H9 (cell line): ENCODE measurements at regions not wholly inside any gene's neighbourhood (a gene's known extent, or its start where the extent isn't known, plus 50 kb on each side); places are given as distances from the start of the nearest gene placed in this dataset.

Source experiments
- DNase-seq: peaks from one replicate; pipeline ENCODE4 v3.0.0-alpha.2; 2017
- H2AFZ ChIP-seq: one replicate; pipeline ENCODE4 v1.6.1; 2013; ENCODE audit warnings: mild to moderate bottlenecking, low read length, control low read depth, moderate library complexity
- H2AK5ac ChIP-seq: 2 replicates; pipeline ENCODE4 v1.6.1; 2013; ENCODE audit warnings: low read length, control low read depth, mixed read lengths; ENCODE audit not compliant: insufficient read length
- H2BK120ac ChIP-seq: one replicate; pipeline ENCODE4 v1.6.1; 2013; ENCODE audit warnings: low read depth, mild to moderate bottlenecking, low read length, control low read depth, inconsistent platforms; ENCODE audit not compliant: poor library complexity, severe bottlenecking
- H2BK12ac ChIP-seq: 2 replicates; pipeline ENCODE4 v1.6.1; 2013; ENCODE audit warnings: low read length, control low read depth, mixed read lengths, low read depth; ENCODE audit not compliant: insufficient read length
- H2BK15ac ChIP-seq: 2 replicates; pipeline ENCODE4 v1.6.1; 2013; ENCODE audit warnings: low read depth, low read length, control low read depth
- H2BK20ac ChIP-seq: one replicate; pipeline ENCODE4 v1.6.1; 2013; ENCODE audit warnings: low read depth, mild to moderate bottlenecking, low read length, control low read depth, inconsistent platforms; ENCODE audit not compliant: poor library complexity, severe bottlenecking
- H2BK5ac ChIP-seq: 2 replicates; pipeline ENCODE4 v1.6.1; 2013; ENCODE audit warnings: low read length, control low read depth, mixed read lengths; ENCODE audit not compliant: insufficient read length
- H3K14ac ChIP-seq: 2 replicates; pipeline ENCODE4 v1.6.1; 2013; ENCODE audit warnings: low read length, control low read depth; ENCODE audit not compliant: insufficient read depth
- H3K18ac ChIP-seq: 2 replicates; pipeline ENCODE4 v1.6.1; 2013; ENCODE audit warnings: low read depth, mild to moderate bottlenecking, mixed read lengths, low read length, control low read depth; ENCODE audit not compliant: insufficient read length
- H3K23ac ChIP-seq: 2 replicates; pipeline ENCODE4 v1.6.1; 2013; ENCODE audit warnings: low read length, control low read depth, mixed read lengths, low read depth; ENCODE audit not compliant: insufficient read length
- H3K23me2 ChIP-seq: 2 replicates; pipeline ENCODE4 v1.6.1; 2013; ENCODE audit warnings: low read depth, mild to moderate bottlenecking, mixed read lengths, low read length, control low read depth; ENCODE audit not compliant: insufficient read length, poor library complexity, severe bottlenecking
- H3K27ac ChIP-seq: 2 replicates; pipeline ENCODE4 v1.5.1; 2013; ENCODE audit warnings: low read length, control low read depth, mixed read lengths, low read depth; ENCODE audit not compliant: insufficient read length
- H3K27me3 ChIP-seq: 2 replicates; pipeline ENCODE4 v1.6.1; 2013; ENCODE audit warnings: low read length, control low read depth, inconsistent platforms; ENCODE audit not compliant: insufficient read depth
- H3K4ac ChIP-seq: 2 replicates; pipeline ENCODE4 v1.6.1; 2013; ENCODE audit warnings: low read depth, mild to moderate bottlenecking, control low read depth, inconsistent platforms, low read length, moderate library complexity
- H3K4me1 ChIP-seq: 2 replicates; pipeline ENCODE4 v1.6.1; 2013; ENCODE audit warnings: low read length, control low read depth, inconsistent platforms; ENCODE audit not compliant: insufficient read depth
- H3K4me2 ChIP-seq: 2 replicates; pipeline ENCODE4 v1.6.1; 2013; ENCODE audit warnings: low read length, control low read depth, mixed read lengths; ENCODE audit not compliant: insufficient read length, insufficient read depth
- H3K56ac ChIP-seq: 2 replicates; pipeline ENCODE4 v1.6.1; 2013; ENCODE audit warnings: low read depth, mild to moderate bottlenecking, mixed read lengths, low read length, control low read depth; ENCODE audit not compliant: insufficient read length
- H3K79me1 ChIP-seq: 2 replicates; pipeline ENCODE4 v1.6.1; 2013; ENCODE audit warnings: low read depth, mild to moderate bottlenecking, moderate library complexity, low read length, control low read depth, inconsistent platforms; ENCODE audit not compliant: insufficient read depth, poor library complexity, severe bottlenecking
- H3K79me2 ChIP-seq: 2 replicates; pipeline ENCODE4 v1.6.1; 2013; ENCODE audit warnings: low read length, control low read depth, inconsistent platforms; ENCODE audit not compliant: insufficient read depth
- H3K9ac ChIP-seq: 2 replicates; pipeline ENCODE4 v1.6.1; 2013; ENCODE audit warnings: low read length, control low read depth, mixed read lengths; ENCODE audit not compliant: insufficient read length; ENCODE audit errors: extremely low read depth
- H3K9me3 ChIP-seq: one replicate; pipeline ENCODE4 v1.6.1; 2013; ENCODE audit warnings: low read depth, low read length, inconsistent platforms; ENCODE audit not compliant: control insufficient read depth
- H3T11ph ChIP-seq: one replicate; pipeline ENCODE4 v1.6.1; 2013; ENCODE audit warnings: mild to moderate bottlenecking, low read length, control low read depth, inconsistent platforms
- H4K20me1 ChIP-seq: one replicate; pipeline ENCODE4 v1.6.1; 2013; ENCODE audit not compliant: control insufficient read depth, insufficient read length, insufficient read depth
- H4K5ac ChIP-seq: 2 replicates; pipeline ENCODE4 v1.6.1; 2013; ENCODE audit warnings: low read depth, mild to moderate bottlenecking, mixed read lengths, low read length, control low read depth; ENCODE audit not compliant: insufficient read length
- H4K8ac ChIP-seq: replicated peaks from 2 replicates; pipeline ENCODE4 v1.6.1; 2013; ENCODE audit warnings: low read length, control low read depth, mixed read lengths, low read depth; ENCODE audit not compliant: insufficient read length
- H4K91ac ChIP-seq: 2 replicates; pipeline ENCODE4 v1.6.1; 2013; ENCODE audit warnings: low read depth, mild to moderate bottlenecking, moderate library complexity, mixed read lengths, low read length, control low read depth; ENCODE audit not compliant: insufficient read length
- H3K27ac Mint-ChIP-seq, 3 experiments: 2 replicates in 2 of 3; 3 replicates in 1 of 3; pipeline ENCODE4 v1.8.0; 2020 to 2021; ENCODE audit warnings: mixed read lengths in 3 of 3, mild to moderate bottlenecking in 1 of 3, moderate library complexity in 1 of 3
- H3K27me3 Mint-ChIP-seq: 2 replicates; pipeline ENCODE4 v1.8.0; 2021; ENCODE audit warnings: low read depth, mild to moderate bottlenecking, moderate library complexity, mixed read lengths
- H3K36me3 Mint-ChIP-seq, 3 experiments: 2 replicates in 2 of 3; 3 replicates in 1 of 3; pipeline ENCODE4 v1.8.0; 2020 to 2021; ENCODE audit warnings: low read depth in 3 of 3, mixed read lengths in 3 of 3; ENCODE audit not compliant: insufficient read depth in 1 of 3
- H3K4me1 Mint-ChIP-seq, 2 experiments: 2 replicates each; pipeline ENCODE4 v1.8.0; 2020; ENCODE audit warnings: mixed read lengths in 2 of 2
- H3K4me3 Mint-ChIP-seq, 2 experiments: 2 replicates in 1 of 2; 3 replicates in 1 of 2; pipeline ENCODE4 v1.8.0; 2020 to 2021; ENCODE audit warnings: mild to moderate bottlenecking in 2 of 2, mixed read lengths in 2 of 2, moderate library complexity in 1 of 2
- H3K9me3 Mint-ChIP-seq, 2 experiments: 2 replicates in 1 of 2; 3 replicates in 1 of 2; pipeline ENCODE4 v1.8.0; 2020; ENCODE audit warnings: mild to moderate bottlenecking in 2 of 2, mixed read lengths in 2 of 2, moderate library complexity in 1 of 2
- CTCF ChIP-seq: fragments of 200-600 bp; sonication (generic); conservative IDR thresholded peaks from 3 replicates; pipeline ENCODE4 v1.8.0; 2021; ENCODE audit warnings: antibody characterized with exemption, mild to moderate bottlenecking
- WGBS: extraction: QIAGEN DNeasy Blood & Tissue Kit; methylation state at CpG from one replicate; pipeline ENCODE4 v1.1.7; 2013; ENCODE audit warnings: missing lambda C conversion rate, low lambda C conversion rate, mixed read lengths; ENCODE audit not compliant: insufficient read length; ENCODE audit errors: extremely low coverage; 5-methylcytosine and 5-hydroxymethylcytosine counted together

DNA sequence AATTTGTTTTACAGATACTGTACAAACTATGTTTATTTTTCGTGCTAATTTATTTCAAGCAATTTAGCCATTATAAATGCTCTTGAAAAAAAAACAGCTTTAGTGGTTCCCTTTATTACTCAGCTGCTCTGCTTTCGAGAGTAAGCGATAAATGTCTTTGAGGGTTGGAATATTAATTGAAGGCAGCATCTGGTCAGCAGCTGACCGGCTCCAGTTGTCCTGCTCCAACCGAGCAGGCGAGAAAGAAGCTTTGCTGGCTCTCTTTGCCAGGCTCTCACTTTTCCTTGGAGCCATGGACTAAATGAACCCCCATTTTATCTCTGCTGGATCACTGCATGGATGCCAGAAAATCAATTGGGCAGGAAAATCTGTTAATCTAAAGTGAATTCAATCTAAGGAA lies 147.4 kb downstream of the LNPK start:
- Mint-ChIP-seq H3K4me3 (no peak overlapping the region), H3K4me1 (peaks cover 32 to 43% of the 10 kb centered on the region in 2 experiments), H3K27ac (no peak overlapping the region), H3K27me3 (no peaks in the 10 kb centered on the region; the same call in 1 of the 2 replicates), H3K36me3 (no peaks in the 10 kb centered on the region), H3K9me3 (no peaks in the 10 kb centered on the region)
- H2BK12ac ChIP-seq, result no peak overlapping the region
- WGBS, result no CpG with 5 or more reads among the region's 6 CpGs
- TF ChIP-seq CTCF, result no peak
- peaks cover 7% of the 10 kb centered on the region for H3K4me1 ChIP-seq
- H3K79me2 ChIP-seq, result no peaks in the 10 kb centered on the region
- no peak overlapping the region for H3K4me2 ChIP-seq
- H3K14ac ChIP-seq, result no peak overlapping the region
- H3K23me2 ChIP-seq, result no peaks in the 10 kb centered on the region
- no peak overlapping the region for H3K27ac ChIP-seq
- no peak overlapping the region for H3K23ac ChIP-seq
- H2BK5ac ChIP-seq, result no peak overlapping the region
- H4K91ac ChIP-seq, result no peak overlapping the region
- H3K18ac ChIP-seq, result no peak overlapping the region
- no peaks in the 10 kb centered on the region for H3K79me1 ChIP-seq
- no peak overlapping the region for H3K9ac ChIP-seq
- DNase-seq, result no peak
- no peak overlapping the region for H2AK5ac ChIP-seq
- H4K5ac ChIP-seq, result no peak overlapping the region
- H3K56ac ChIP-seq, result no peak overlapping the region
- H4K20me1 ChIP-seq, result no peaks in the 10 kb centered on the region
- H2BK20ac ChIP-seq, result no peak overlapping the region
- H3T11ph ChIP-seq, result no peak overlapping the region
- H3K9me3 ChIP-seq, result no peaks in the 10 kb centered on the region
- no peaks in the 10 kb centered on the region for H3K27me3 ChIP-seq
- H3K4ac ChIP-seq, result no peak overlapping the region
- no peak overlapping the region for H2BK120ac ChIP-seq
- H2BK15ac ChIP-seq, result no peak overlapping the region
- no peak overlapping the region for H2AFZ ChIP-seq
- H4K8ac ChIP-seq, result no peak overlapping the region
